Thyroid gland (tissue), 4 donors: ENCODE measurements at regions not wholly inside any gene's neighbourhood (a gene's known extent, or its start where the extent isn't known, plus 50 kb on each side); places are given as distances from the start of the nearest gene placed in this dataset.

ENCODE experiments used
- CTCF ChIP-seq, 6 experiments: fragments of 200-600 bp in 3 of 6; fragments of 450-650 bp in 3 of 6; sonication (generic) in 3 of 6; IDR thresholded peaks; one replicate each; pipeline ENCODE4 v1.5.1; 2016 to 2019; ENCODE audit warnings: antibody characterized with exemption in 6 of 6, mild to moderate bottlenecking in 2 of 6, inconsistent platforms in 1 of 6, moderate library complexity in 1 of 6
- POLR2A ChIP-seq, 2 donors: fragments of 450-650 bp; IDR thresholded peaks; one replicate each; pipeline ENCODE4 v1.6.1; 2017; ENCODE audit warnings: antibody characterized with exemption in 2 of 2, mild to moderate bottlenecking in 2 of 2, moderate library complexity in 1 of 2

- TF ChIP-seq CTCF (IDR thresholded peaks at IDR 0.05): no peak
- no peak for TF ChIP-seq POLR2A (IDR thresholded peaks at IDR 0.05)
Measured at GRCh38 chr5:107154593-107154992, 516.1 kb downstream of the EFNA5 start.
